ENCODE measurements at regions not wholly inside any gene's neighbourhood (a gene's known extent, or its start where the extent isn't known, plus 50 kb on each side); places are given as distances from the start of the nearest gene placed in this dataset.
"Not testable (repeated sequence)": the region's sequence is repeated elsewhere in the genome, so short reads cannot be mapped to it uniquely, and the experiment has no call there.

DNA sequence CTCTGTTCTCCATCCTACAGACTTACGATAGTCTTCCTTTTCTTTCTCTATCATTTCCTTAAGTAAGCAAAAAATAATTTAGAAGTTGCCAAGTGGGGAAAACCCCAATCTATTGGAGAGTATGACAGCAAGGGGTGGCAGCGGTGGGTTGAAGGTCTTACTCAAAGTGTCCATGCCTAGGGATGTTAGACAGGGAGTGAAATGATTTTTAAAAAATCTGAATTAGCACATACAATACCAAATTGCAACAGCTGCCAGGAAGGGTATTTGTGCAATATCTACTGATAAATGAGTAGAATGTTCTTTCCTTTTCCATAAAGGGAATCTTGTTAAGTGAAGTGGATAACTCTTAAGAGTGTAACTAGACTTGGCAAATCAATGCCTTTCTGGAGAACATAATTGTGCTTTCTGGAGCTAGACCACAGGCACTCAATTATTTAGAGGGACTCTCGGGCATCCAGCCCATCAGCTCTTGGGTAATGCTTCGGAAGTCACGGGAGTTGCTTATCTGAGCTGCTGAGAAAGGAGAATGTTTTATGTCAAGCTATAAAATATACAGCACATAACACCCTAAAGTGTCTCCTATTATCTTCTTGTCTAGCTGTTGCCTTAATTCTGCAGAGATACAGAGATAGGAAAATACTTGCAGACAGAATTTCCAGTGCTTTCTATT is 151.5 kb downstream of the KCNJ2 start:
- in situ Hi-C loops (cut with HindIII; ENCODE audit: low sequenced_read_pairs) = no loop called here

DNA sequence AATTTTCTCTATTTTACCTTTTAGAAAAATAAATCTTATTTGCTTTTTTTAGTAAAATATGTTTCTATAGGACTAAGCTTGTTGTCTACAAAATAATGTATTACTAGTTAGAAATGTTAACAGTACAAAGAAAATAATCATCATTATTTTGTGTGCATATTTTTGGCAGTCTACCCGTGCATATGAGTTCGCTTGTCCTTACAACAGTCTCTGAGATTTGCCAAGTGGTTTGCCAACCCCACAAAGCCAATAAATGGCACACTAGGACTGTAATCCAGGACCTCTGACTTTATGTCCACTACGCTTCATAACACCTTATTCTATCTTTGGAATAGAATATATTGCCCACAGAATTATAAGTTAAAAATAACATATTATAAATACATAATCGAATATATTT is 152.0 kb downstream of the KCNJ2 start:
- in situ Hi-C loops (cut with HindIII; ENCODE audit: low sequenced_read_pairs) = no loop called here

DNA sequence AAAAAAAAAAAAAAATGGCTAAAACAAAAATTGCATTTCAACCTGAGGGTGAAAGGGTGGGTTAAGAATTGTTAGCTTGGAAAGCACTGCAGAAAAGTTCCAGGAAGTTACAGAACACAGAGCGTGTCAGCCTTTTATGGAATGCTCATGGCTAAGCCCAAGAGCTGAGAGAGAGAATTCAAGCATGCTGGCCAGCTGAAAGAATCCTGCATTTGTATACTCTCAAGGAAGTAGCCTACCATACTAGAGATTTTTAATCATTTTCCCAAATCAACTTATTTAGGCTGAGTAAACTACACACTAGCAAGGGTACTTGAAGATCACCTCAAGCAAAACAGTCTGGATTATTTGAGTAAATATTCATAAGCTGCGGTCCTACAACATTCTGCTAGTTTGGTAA is 153.9 kb downstream of the KCNJ2 start:
- in situ Hi-C loops (cut with HindIII; ENCODE audit: low sequenced_read_pairs) = no loop called here

DNA sequence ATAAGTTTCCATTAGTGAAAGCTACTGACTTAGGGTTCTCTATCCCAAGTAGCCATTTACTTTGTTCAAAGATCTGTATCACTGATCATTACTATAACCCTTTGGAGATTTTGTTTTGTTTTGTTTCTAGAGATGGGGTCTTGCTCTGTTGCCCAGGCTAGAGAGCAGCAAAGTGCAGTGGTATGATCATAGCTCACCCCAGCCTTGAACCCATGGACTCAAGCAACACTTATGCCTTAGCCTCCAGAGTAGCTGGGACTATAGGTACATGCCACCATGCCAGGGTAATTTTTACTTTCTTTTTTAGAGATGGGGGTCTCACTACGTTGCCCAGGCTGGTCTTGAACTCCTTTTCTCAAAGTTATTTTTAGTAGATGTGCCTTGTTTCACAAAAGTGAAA is 154.7 kb downstream of the KCNJ2 start:
- in situ Hi-C loops (cut with HindIII; ENCODE audit: low sequenced_read_pairs) = no loop called here

DNA sequence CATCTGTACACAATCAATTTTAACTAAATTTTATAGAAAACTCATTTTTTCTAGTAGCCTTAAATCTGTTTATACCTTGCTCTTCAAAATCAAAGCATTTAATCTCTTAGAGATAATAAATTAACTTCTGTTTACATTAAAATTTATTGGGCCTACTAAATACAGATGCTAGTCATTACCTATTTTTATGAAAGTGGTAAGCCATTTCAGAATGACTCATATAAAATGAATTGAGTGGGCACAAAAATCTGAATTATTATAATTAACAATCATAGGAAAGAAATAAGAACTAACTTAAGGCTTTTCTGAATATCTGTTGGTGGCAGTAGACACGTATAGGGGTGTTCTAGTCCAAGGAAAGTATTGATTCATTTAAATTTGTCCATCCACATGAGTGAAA is 157.9 kb downstream of the KCNJ2 start:
- in situ Hi-C loops (cut with HindIII; ENCODE audit: low sequenced_read_pairs) = no loop called here

DNA sequence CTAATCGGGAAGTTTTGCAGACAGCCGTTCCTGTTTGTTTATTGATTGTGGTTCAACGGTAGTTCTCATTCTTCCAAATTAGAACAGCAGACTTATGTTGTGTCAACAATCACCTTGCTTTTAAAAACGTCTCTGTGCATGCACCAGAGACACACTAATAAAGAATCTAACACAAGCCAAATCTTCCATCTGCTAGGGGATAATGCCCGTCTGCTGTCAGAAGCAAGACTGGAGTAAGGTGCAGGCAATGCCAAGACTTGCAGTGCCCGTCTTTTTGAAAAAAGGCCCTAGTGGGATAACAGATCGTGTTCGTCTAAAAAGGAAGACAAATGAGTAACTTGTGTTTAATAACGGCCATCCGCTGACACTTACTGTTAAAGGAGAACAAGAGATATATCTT is 158.4 kb downstream of the KCNJ2 start:
- in situ Hi-C loops (cut with HindIII; ENCODE audit: low sequenced_read_pairs) = no loop called here

DNA sequence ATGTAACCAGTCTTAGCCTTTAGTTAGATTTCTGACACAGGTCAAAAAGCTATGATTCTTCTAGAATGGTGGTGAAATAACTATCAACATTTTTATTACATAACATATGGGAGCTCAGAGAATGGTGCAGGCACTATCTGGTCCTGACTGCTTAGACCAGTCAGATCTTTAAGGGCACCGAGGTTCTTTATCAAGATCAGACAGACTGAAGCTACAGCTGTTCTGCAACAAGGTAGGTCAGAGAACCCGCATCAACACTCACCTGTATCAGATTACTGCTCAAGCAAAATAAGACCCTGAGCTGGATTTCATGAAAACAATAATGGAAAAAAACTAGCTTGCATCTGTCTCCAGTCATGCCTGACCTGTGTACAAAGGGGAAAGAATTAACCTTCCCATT is 160.4 kb downstream of the KCNJ2 start:
- in situ Hi-C loops (cut with HindIII; ENCODE audit: low sequenced_read_pairs) = no loop called here

DNA sequence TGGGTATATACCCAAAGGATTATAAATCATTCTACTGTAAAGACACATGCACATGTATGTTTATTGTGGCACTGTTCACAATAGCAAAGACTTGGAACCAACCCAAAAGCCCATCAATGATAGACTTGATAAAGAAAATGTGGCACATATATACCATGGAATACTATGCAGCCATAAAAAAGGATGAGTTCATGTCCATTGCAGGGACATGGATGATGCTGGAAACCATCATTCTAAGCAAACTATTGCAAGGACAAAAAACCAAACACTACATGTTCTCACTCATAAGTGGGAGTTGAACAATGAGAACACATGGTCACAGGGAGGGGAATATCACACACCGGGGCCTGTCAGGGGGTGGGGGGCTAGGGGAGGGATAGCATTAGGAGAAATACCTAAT is 161.7 kb downstream of the KCNJ2 start:
- in situ Hi-C loops (cut with HindIII; ENCODE audit: low sequenced_read_pairs) = not testable (repeated sequence)

DNA sequence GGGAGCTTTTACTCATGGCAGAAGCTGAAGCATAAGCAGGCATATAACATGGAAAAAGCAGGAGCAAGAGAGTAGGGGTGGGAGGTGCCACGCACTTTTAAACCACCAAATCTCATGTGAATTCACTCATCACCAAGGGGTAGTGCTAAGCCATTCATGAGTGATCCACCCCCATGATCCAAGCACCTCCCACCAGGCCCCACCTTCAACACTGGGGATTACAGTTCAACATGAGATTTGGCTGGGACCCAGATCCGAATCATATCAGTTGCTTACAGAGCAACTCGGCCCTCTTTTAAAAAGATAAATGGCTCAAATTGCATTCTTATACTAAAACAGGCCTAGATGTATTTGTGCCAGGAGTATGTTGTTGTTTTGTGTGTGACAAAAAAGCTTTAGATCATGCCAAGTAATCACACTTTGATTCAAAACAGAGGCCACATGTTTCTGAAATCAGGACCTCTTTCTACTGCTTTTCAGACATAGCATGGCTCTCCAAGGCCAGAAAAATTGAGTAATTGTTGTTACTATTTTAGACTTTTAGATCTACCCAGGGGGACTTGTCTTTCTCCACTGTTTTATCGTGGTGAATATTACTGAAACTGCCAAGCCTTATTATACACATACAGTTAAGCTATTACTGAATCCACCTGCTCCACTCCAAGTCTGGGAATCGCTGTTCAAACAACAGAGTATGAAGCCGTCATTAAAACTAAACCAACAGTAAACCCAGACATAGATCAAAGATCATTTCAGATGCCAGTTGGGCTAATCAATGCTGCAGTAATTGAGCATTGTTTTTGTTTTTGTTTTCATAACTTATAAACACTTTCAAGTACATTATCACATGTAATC is 163.3 kb downstream of the KCNJ2 start:
- in situ Hi-C loops (cut with HindIII; ENCODE audit: low sequenced_read_pairs) = no loop called here

DNA sequence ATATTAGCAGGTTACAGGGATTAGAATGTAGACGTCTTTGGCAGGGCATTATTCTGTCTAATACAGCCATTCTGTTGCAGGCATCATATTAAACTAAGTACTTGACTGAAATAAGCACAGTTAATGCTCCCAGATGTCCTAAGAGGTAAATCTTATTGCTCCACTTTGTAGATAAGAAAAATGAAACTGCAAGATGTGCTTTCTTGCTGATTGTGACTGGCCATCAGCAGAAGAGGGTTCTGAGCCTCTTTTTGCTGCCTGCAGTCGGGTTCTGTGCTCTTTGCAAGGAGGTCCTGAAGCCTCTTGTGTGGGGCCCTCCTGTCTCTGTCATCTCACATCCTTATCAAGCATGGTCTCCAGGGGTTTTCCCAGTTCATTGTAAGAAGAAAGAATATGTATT is 167.1 kb downstream of the KCNJ2 start:
- in situ Hi-C loops (cut with HindIII; ENCODE audit: low sequenced_read_pairs) = no loop called here

DNA sequence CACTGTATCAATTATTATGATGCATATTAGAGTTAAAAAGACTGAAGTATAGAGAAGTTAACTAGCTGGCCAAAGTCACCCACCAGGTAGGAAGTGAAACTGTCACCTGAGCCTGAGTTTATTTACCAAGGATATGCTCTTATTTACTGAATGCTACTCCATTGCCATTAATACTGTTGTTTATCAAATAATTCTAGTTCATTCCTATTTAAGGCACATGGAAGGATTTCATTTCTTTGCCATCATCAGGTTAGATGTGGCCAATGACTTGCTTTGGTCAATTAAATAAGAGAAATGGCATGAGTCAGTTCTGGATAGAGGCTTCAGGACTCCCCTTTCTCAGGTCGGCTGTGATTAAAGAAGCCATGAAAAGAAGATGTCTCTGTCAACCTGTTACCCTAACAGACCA is 169.6 kb downstream of the KCNJ2 start:
- in situ Hi-C loops (cut with HindIII; ENCODE audit: low sequenced_read_pairs) = no loop called here

DNA sequence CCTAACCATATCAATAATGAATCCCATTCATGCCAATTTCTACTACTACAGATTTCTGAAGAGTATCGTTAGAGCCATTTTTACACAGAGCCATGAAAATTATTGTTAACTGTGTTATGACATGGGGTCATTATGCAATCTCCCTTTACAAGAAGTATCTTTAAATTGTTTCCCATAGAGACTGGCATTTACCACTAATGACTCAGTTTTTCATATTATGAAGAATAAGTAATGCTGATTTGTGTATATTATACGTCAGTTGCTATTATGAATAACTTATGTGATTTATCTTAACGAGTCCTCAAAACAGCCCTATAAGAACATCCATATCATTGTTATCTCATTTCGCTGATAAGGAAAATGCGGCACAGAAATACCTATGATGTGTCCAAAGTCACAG is 173.8 kb downstream of the KCNJ2 start:
- in situ Hi-C loops (cut with HindIII; ENCODE audit: low sequenced_read_pairs) = no loop called here

DNA sequence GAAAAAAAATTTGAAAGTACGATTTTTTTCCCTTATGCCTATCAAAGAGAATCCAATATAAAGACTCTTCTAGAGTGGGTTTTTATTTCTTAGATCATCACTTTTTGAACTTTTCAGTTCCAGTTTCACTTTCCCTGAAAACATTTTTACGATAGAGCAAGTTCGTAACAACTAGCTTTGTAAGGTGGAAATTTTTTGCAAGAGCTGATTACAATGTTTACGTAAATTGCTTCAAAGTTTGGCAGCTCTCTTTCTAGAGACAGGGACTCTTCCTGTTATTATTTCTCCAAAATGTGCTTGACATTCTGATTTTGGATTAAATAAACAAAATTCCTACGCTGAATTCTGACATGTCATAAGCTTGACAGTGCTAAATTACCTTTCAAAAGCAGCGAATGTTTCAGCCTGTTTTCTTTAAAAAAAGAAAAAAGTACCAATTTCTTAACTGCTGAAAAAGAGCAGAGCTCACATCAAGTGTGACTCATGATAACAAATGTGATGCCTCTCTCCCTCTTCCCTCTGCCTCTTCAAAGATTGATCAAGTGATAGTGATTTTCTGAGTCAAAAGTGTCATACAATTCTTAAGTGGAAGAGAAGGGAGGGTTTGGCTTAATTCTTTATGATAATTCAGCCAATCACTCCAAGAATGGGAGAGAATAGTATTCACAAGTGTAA is 175.2 kb downstream of the KCNJ2 start:
- in situ Hi-C loops (cut with HindIII; ENCODE audit: low sequenced_read_pairs) = no loop called here

DNA sequence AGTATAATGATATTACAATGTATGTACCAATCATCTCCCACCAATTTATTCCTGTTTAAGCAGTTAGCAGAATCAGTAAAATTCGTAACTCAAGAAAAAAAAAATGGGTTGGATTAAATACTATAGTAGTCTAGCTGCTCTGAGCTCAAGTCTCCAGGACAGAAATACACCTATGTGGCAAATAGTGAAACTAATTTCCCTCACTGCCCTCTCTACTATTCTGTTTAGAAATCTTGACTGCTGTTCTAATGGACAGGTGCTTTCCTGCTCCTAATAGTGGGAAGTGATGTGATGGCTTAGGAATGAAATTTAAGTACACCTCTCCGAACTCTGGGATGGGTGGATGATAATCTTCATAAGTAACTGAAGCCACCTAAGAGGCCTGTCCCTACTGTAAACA is 175.7 kb downstream of the KCNJ2 start:
- in situ Hi-C loops (cut with HindIII; ENCODE audit: low sequenced_read_pairs) = no loop called here

DNA sequence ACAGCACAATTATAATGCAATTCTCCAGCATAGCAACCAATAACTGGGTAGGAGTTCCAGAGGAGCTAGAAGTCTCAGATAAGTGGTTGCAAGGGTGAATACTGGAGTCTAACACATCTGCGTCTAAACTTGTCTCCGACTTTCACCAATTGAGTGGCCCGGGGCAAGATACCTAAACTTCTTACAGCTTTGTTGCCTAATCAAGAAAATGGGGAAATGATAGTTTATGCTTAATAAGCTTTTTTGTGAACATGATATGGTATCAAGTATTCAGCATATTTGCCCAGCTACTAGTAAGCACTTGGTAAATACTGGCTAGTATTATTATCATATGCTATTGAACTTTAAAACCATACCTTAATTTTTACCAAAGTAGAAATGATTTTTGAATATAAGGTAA is 183.5 kb downstream of the KCNJ2 start:
- in situ Hi-C loops (cut with HindIII; ENCODE audit: low sequenced_read_pairs) = no loop called here

DNA sequence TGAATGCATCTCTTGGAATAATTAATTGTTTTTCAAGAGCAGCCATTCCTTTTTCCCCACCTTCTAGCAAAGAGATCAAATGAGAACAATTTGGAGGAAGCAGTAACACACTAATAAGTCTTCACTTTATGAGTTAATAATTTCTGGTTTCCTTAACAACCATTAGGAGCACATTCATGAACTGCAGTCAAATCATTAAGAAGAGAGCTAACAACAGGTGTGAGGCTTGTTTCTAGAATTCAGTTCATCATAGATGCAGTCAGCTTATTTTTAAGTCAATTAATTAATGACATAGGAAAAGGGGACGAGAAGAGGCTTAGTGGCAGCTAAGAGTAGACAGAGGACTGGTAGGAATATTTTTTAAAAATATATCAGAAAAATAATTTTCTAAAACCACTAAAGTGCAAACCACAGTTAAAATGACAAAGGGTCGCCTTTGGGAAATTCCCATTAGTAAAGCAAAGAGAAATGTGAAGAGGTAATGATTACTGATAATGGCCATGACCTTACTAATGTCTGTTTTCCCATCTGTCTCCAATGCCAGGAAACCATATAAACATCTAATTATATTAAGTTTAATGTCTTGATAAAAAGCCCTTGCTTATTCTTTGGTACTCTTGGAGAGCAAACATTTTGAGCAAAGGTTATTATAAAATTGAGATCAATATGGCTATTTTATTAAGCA is 184.2 kb downstream of the KCNJ2 start:
- in situ Hi-C loops (cut with HindIII; ENCODE audit: low sequenced_read_pairs) = no loop called here

DNA sequence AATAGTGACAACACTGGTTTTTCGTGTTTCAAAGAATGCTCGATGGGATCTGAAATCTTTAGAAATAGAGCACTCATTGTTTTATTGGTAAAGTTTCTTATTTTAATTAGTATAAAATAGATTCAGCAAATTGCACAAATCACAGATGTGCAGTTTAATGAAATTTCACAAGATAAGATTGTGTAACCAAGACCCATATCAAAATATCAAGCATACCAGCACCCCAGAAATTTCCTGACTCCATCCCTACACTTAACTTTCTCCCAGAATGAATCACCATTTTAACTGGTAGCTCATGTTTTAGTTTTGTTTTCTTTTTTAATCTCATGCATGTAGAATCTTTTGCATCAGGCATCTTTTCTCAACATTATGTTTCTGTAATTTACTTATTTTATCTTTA is 185.9 kb downstream of the KCNJ2 start:
- in situ Hi-C loops (cut with HindIII; ENCODE audit: low sequenced_read_pairs) = no loop called here

DNA sequence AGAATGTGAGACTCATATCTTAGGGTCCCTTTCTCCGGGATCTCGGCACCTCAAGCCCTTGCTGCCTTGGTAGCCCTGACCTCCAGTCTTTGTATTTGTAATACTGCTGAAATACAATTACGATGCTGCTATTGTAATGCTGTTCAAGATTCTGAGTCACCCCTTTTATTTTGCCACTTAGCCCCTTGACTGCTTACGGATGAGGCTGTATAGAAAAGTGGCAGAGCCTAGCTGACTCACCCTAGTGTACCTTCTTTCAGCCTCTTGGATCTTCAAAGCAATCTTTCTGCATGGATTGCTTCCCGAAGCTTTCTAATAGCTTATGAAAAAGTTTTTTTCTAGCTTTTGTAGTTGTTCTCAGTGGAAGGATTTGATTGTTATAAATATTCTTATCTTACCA is 187.9 kb downstream of the KCNJ2 start:
- in situ Hi-C loops (cut with HindIII; ENCODE audit: low sequenced_read_pairs) = no loop called here

DNA sequence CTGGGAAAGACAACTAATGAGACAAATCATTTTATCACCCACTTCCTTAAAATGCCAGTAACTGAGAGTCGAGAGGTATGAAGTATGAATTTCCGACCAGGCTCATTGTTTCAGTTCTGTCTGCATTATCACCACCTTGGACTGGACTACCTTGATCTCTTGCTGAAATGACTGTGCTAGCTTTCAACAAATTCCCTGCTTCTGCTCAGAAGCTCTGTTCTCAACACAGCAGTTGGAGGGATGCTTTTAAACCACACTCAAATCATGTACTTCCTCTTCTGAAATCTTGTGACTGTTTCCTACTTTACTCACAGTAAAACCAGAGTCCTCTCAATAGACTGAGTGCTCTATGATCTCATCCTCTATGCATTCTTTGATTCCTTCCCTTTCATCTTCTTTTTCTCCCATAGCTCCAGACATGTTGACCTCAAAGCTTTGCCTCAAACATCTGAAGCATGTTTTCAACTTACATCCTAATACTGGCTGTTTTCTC is 195.8 kb downstream of the KCNJ2 start:
- in situ Hi-C loops (cut with HindIII; ENCODE audit: low sequenced_read_pairs) = no loop called here

DNA sequence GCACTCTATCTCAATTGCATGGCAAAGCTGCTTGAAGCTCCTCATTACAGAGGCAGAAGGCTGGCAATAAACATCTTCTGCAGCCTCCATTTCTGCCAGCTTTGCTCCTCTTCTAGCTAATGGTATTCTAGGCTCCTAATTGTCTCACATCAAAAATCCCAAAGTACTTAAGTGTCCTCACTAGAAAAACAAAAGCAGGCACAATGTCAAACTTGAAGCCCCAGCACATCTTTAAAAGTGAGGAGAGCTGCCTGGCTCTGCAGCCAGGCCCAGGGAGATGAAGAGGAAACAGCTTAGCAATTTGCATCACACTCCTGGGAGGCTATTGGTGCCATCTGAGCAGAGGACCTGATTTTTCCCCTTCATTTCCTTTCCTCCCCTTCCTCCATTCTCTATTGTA is 197.1 kb downstream of the KCNJ2 start:
- in situ Hi-C loops (cut with HindIII; ENCODE audit: low sequenced_read_pairs) = no loop called here

DNA sequence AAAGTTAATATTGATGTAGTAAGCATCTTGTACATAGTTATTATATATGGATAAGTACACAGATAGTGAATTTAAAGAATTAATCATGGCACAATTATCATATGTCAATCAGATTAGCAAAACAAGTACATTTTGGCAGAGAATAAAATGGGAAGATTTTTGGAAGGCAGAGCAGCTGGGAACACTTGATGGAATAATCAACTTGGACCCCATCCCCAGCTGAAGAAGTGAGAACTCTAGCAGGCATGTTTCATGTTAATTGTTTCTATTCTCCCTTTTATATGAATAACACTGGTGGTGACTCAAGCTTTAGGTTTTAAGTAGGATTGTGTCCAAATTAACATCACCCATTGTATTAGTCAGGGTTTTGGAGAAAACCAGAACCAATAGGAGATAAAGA is 198.7 kb downstream of the KCNJ2 start:
- in situ Hi-C loops (cut with HindIII; ENCODE audit: low sequenced_read_pairs) = no loop called here

All from endothelial cell of hepatic sinusoid (primary cell).